H9 (cell line): ENCODE measurements at regions not wholly inside any gene's neighbourhood (a gene's known extent, or its start where the extent isn't known, plus 50 kb on each side); places are given as distances from the start of the nearest gene placed in this dataset.

Experiments
- DNase-seq: peaks from one replicate; pipeline ENCODE4 v3.0.0-alpha.2; 2017
- H2AFZ ChIP-seq: one replicate; pipeline ENCODE4 v1.6.1; 2013; ENCODE audit warnings: mild to moderate bottlenecking, low read length, control low read depth, moderate library complexity
- H2AK5ac ChIP-seq: 2 replicates; pipeline ENCODE4 v1.6.1; 2013; ENCODE audit warnings: low read length, control low read depth, mixed read lengths; ENCODE audit not compliant: insufficient read length
- H2BK120ac ChIP-seq: one replicate; pipeline ENCODE4 v1.6.1; 2013; ENCODE audit warnings: low read depth, mild to moderate bottlenecking, low read length, control low read depth, inconsistent platforms; ENCODE audit not compliant: poor library complexity, severe bottlenecking
- H2BK12ac ChIP-seq: 2 replicates; pipeline ENCODE4 v1.6.1; 2013; ENCODE audit warnings: low read length, control low read depth, mixed read lengths, low read depth; ENCODE audit not compliant: insufficient read length
- H2BK15ac ChIP-seq: 2 replicates; pipeline ENCODE4 v1.6.1; 2013; ENCODE audit warnings: low read depth, low read length, control low read depth
- H2BK20ac ChIP-seq: one replicate; pipeline ENCODE4 v1.6.1; 2013; ENCODE audit warnings: low read depth, mild to moderate bottlenecking, low read length, control low read depth, inconsistent platforms; ENCODE audit not compliant: poor library complexity, severe bottlenecking
- H2BK5ac ChIP-seq: 2 replicates; pipeline ENCODE4 v1.6.1; 2013; ENCODE audit warnings: low read length, control low read depth, mixed read lengths; ENCODE audit not compliant: insufficient read length
- H3K14ac ChIP-seq: 2 replicates; pipeline ENCODE4 v1.6.1; 2013; ENCODE audit warnings: low read length, control low read depth; ENCODE audit not compliant: insufficient read depth
- H3K18ac ChIP-seq: 2 replicates; pipeline ENCODE4 v1.6.1; 2013; ENCODE audit warnings: low read depth, mild to moderate bottlenecking, mixed read lengths, low read length, control low read depth; ENCODE audit not compliant: insufficient read length
- H3K23ac ChIP-seq: 2 replicates; pipeline ENCODE4 v1.6.1; 2013; ENCODE audit warnings: low read length, control low read depth, mixed read lengths, low read depth; ENCODE audit not compliant: insufficient read length
- H3K23me2 ChIP-seq: 2 replicates; pipeline ENCODE4 v1.6.1; 2013; ENCODE audit warnings: low read depth, mild to moderate bottlenecking, mixed read lengths, low read length, control low read depth; ENCODE audit not compliant: insufficient read length, poor library complexity, severe bottlenecking
- H3K27ac ChIP-seq: 2 replicates; pipeline ENCODE4 v1.5.1; 2013; ENCODE audit warnings: low read length, control low read depth, mixed read lengths, low read depth; ENCODE audit not compliant: insufficient read length
- H3K27me3 ChIP-seq: 2 replicates; pipeline ENCODE4 v1.6.1; 2013; ENCODE audit warnings: low read length, control low read depth, inconsistent platforms; ENCODE audit not compliant: insufficient read depth
- H3K4ac ChIP-seq: 2 replicates; pipeline ENCODE4 v1.6.1; 2013; ENCODE audit warnings: low read depth, mild to moderate bottlenecking, control low read depth, inconsistent platforms, low read length, moderate library complexity
- H3K4me1 ChIP-seq: 2 replicates; pipeline ENCODE4 v1.6.1; 2013; ENCODE audit warnings: low read length, control low read depth, inconsistent platforms; ENCODE audit not compliant: insufficient read depth
- H3K4me2 ChIP-seq: 2 replicates; pipeline ENCODE4 v1.6.1; 2013; ENCODE audit warnings: low read length, control low read depth, mixed read lengths; ENCODE audit not compliant: insufficient read length, insufficient read depth
- H3K56ac ChIP-seq: 2 replicates; pipeline ENCODE4 v1.6.1; 2013; ENCODE audit warnings: low read depth, mild to moderate bottlenecking, mixed read lengths, low read length, control low read depth; ENCODE audit not compliant: insufficient read length
- H3K79me1 ChIP-seq: 2 replicates; pipeline ENCODE4 v1.6.1; 2013; ENCODE audit warnings: low read depth, mild to moderate bottlenecking, moderate library complexity, low read length, control low read depth, inconsistent platforms; ENCODE audit not compliant: insufficient read depth, poor library complexity, severe bottlenecking
- H3K79me2 ChIP-seq: 2 replicates; pipeline ENCODE4 v1.6.1; 2013; ENCODE audit warnings: low read length, control low read depth, inconsistent platforms; ENCODE audit not compliant: insufficient read depth
- H3K9ac ChIP-seq: 2 replicates; pipeline ENCODE4 v1.6.1; 2013; ENCODE audit warnings: low read length, control low read depth, mixed read lengths; ENCODE audit not compliant: insufficient read length; ENCODE audit errors: extremely low read depth
- H3K9me3 ChIP-seq: one replicate; pipeline ENCODE4 v1.6.1; 2013; ENCODE audit warnings: low read depth, low read length, inconsistent platforms; ENCODE audit not compliant: control insufficient read depth
- H3T11ph ChIP-seq: one replicate; pipeline ENCODE4 v1.6.1; 2013; ENCODE audit warnings: mild to moderate bottlenecking, low read length, control low read depth, inconsistent platforms
- H4K20me1 ChIP-seq: one replicate; pipeline ENCODE4 v1.6.1; 2013; ENCODE audit not compliant: control insufficient read depth, insufficient read length, insufficient read depth
- H4K5ac ChIP-seq: 2 replicates; pipeline ENCODE4 v1.6.1; 2013; ENCODE audit warnings: low read depth, mild to moderate bottlenecking, mixed read lengths, low read length, control low read depth; ENCODE audit not compliant: insufficient read length
- H4K8ac ChIP-seq: replicated peaks from 2 replicates; pipeline ENCODE4 v1.6.1; 2013; ENCODE audit warnings: low read length, control low read depth, mixed read lengths, low read depth; ENCODE audit not compliant: insufficient read length
- H4K91ac ChIP-seq: 2 replicates; pipeline ENCODE4 v1.6.1; 2013; ENCODE audit warnings: low read depth, mild to moderate bottlenecking, moderate library complexity, mixed read lengths, low read length, control low read depth; ENCODE audit not compliant: insufficient read length
- H3K27ac Mint-ChIP-seq, 3 experiments: 2 replicates in 2 of 3; 3 replicates in 1 of 3; pipeline ENCODE4 v1.8.0; 2020 to 2021; ENCODE audit warnings: mixed read lengths in 3 of 3, mild to moderate bottlenecking in 1 of 3, moderate library complexity in 1 of 3
- H3K27me3 Mint-ChIP-seq: 2 replicates; pipeline ENCODE4 v1.8.0; 2021; ENCODE audit warnings: low read depth, mild to moderate bottlenecking, moderate library complexity, mixed read lengths
- H3K36me3 Mint-ChIP-seq, 3 experiments: 2 replicates in 2 of 3; 3 replicates in 1 of 3; pipeline ENCODE4 v1.8.0; 2020 to 2021; ENCODE audit warnings: low read depth in 3 of 3, mixed read lengths in 3 of 3; ENCODE audit not compliant: insufficient read depth in 1 of 3
- H3K4me1 Mint-ChIP-seq, 2 experiments: 2 replicates each; pipeline ENCODE4 v1.8.0; 2020; ENCODE audit warnings: mixed read lengths in 2 of 2
- H3K4me3 Mint-ChIP-seq, 2 experiments: 2 replicates in 1 of 2; 3 replicates in 1 of 2; pipeline ENCODE4 v1.8.0; 2020 to 2021; ENCODE audit warnings: mild to moderate bottlenecking in 2 of 2, mixed read lengths in 2 of 2, moderate library complexity in 1 of 2
- H3K9me3 Mint-ChIP-seq, 2 experiments: 2 replicates in 1 of 2; 3 replicates in 1 of 2; pipeline ENCODE4 v1.8.0; 2020; ENCODE audit warnings: mild to moderate bottlenecking in 2 of 2, mixed read lengths in 2 of 2, moderate library complexity in 1 of 2
- WGBS: extraction: QIAGEN DNeasy Blood & Tissue Kit; methylation state at CpG from one replicate; pipeline ENCODE4 v1.1.7; 2013; ENCODE audit warnings: missing lambda C conversion rate, low lambda C conversion rate, mixed read lengths; ENCODE audit not compliant: insufficient read length; ENCODE audit errors: extremely low coverage; 5-methylcytosine and 5-hydroxymethylcytosine counted together
- TF ChIP-seq, protein P1 (sequence below): fragments of 200-600 bp; sonication (generic); conservative IDR thresholded peaks from 3 replicates; pipeline ENCODE4 v1.8.0; 2021; ENCODE audit warnings: antibody characterized with exemption, mild to moderate bottlenecking

DNA sequence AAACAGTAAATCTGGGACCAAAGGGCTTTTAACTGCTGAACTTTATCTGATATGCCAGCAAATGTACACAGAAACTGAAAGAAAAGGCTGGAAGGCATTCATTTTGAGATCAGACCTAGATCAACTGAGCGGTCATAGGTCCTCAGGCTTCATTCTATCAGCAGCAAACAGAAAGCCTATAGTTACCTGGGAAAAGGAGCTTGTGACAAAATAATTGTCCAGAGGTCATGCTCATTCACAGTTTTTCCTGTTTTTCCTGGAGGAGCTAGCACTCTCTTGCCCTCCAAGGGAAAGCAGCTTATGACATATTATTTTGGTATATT lies 320.2 kb downstream of the AHR start:
- Histone ChIP-seq H2BK120ac (no peak overlapping the region), H3K79me1 (no peaks in the 10 kb centered on the region), H2AFZ (no peak overlapping the region), H4K91ac (no peak overlapping the region), H2AK5ac (no peak overlapping the region), H2BK15ac (no peak overlapping the region), H3K18ac (no peak overlapping the region), H2BK12ac (no peak overlapping the region), H3K14ac (no peak overlapping the region), H3K23me2 (no peaks in the 10 kb centered on the region), H4K20me1 (no peaks in the 10 kb centered on the region), H4K5ac (no peak overlapping the region), H3K56ac (no peak overlapping the region), H3K79me2 (no peaks in the 10 kb centered on the region), H3K9ac (no peak overlapping the region), H3K4me2 (no peak overlapping the region), H3T11ph (no peak overlapping the region), H3K23ac (no peak overlapping the region), H3K9me3 (no peaks in the 10 kb centered on the region), H3K27me3 (no peaks in the 10 kb centered on the region), H3K27ac (no peak overlapping the region), H3K4me1 (no peaks in the 10 kb centered on the region), H2BK20ac (no peak overlapping the region), H4K8ac (no peak overlapping the region), H3K4ac (no peak overlapping the region), H2BK5ac (no peak overlapping the region)
- Mint-ChIP-seq H3K4me3 (no peak overlapping the region), H3K4me1 (peaks cover 7 to 10% of the 10 kb centered on the region in 2 experiments; a peak in 3 of 4 replicates), H3K9me3 (no peaks in the 10 kb centered on the region), H3K27ac (no peak overlapping the region), H3K27me3 (no peaks in the 10 kb centered on the region), H3K36me3 (no peaks in the 10 kb centered on the region)
- TF ChIP-seq, protein P1, sequence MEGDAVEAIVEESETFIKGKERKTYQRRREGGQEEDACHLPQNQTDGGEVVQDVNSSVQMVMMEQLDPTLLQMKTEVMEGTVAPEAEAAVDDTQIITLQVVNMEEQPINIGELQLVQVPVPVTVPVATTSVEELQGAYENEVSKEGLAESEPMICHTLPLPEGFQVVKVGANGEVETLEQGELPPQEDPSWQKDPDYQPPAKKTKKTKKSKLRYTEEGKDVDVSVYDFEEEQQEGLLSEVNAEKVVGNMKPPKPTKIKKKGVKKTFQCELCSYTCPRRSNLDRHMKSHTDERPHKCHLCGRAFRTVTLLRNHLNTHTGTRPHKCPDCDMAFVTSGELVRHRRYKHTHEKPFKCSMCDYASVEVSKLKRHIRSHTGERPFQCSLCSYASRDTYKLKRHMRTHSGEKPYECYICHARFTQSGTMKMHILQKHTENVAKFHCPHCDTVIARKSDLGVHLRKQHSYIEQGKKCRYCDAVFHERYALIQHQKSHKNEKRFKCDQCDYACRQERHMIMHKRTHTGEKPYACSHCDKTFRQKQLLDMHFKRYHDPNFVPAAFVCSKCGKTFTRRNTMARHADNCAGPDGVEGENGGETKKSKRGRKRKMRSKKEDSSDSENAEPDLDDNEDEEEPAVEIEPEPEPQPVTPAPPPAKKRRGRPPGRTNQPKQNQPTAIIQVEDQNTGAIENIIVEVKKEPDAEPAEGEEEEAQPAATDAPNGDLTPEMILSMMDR: no peak
- no peak for DNase-seq
- no CpG with 5 or more reads among the region's 1 CpG for WGBS
